GM12865 (cell line): ENCODE measurements at regions not wholly inside any gene's neighbourhood (a gene's known extent, or its start where the extent isn't known, plus 50 kb on each side); places are given as distances from the start of the nearest gene placed in this dataset.
"Not testable (repeated sequence)": the region's sequence is repeated elsewhere in the genome, so short reads cannot be mapped to it uniquely, and the experiment has no call there.

Experiments
- DNase-seq: peaks from one replicate; pipeline ENCODE4 v3.0.0; 2010; ENCODE audit warnings: low read depth
- H3K4me3 ChIP-seq: 2 replicates; pipeline ENCODE4 v1.5.1; 2011; ENCODE audit warnings: mild to moderate bottlenecking, low read depth, low read length, control low read depth
- CTCF ChIP-seq: IDR thresholded peaks from 2 replicates; pipeline ENCODE4 v1.5.1; 2011; ENCODE audit warnings: low read length, control low read depth, low read depth, inconsistent platforms; ENCODE audit not compliant: insufficient read depth; ENCODE audit errors: missing control alignments

GRCh38 chr4:100913685-100914084 lies 395.9 kb upstream of the EMCN start:
- no peak overlapping the region for H3K4me3 ChIP-seq
- DNase-seq = no peak
- TF ChIP-seq CTCF = no peak

- TF ChIP-seq CTCF = no peak
- no peak for DNase-seq
- H3K4me3 ChIP-seq = no peak overlapping the region
These were observed 390.7 kb upstream of the EMCN start for GRCh38 chr4:100908540-100908939.

DNA sequence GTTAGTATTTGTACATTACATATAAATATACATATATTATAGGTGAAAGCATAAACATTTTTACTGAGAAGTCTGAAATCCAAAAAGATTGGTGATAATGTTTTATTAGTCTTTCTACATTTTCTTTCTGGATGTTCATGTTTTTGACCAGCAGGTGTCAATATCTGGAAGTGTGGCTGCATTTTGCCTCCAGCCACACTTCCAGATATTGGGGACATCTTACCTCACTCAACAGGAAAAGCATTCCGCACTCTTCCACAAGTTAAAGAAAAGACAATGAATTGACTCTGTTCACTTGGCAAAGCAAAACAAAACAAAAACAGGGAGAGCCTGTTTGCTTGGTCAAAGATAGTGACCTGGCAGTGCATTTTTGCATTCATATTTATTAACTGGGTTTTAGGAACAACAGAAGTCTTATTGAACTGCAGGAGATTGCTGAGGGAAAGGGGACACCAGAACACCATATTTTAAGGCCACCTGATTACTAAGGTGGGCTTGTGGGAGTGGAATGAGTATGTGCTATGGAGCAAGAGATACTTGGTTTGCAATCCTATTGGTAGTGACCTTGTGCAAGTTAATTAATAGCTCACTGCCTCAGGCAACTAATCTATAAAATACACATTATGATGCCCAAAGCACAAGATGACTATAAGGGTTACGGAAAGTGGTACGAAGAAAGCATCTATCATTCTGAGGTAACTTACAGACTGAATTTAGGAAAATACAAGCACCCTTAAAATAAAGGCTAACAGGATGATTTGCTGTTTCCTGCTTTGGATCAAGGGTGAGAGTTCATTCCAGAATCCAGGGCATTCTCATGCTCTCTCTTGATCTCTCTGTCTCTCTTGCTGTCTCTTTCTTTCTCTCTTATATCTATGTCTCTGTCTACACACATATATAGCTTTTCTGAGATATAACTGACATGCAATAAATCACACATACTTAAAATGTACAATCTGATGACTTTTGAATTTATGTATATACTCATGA lies 389.9 kb upstream of the EMCN start:
- no peak overlapping the region for H3K4me3 ChIP-seq
- no peak for TF ChIP-seq CTCF
- no peak for DNase-seq

DNA sequence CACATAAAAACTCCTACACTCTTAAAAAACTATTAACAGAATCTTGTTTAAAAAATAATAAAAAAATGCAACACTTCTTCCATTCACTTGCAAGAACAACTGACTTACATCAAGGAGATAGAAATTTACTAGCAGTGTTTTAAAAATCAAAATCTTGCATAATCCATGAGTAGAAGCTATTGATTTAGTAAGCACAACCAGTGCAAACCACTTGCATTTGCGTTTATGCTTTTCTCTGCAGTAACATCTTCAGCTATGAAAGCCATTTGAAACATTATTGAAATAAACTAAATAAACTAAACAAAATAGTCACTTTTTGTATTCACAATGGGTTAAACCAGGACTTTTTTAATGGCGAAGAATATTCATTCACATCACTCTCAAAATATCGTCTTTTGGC lies 389.2 kb upstream of the EMCN start:
- no peak for TF ChIP-seq CTCF
- no peak for DNase-seq
- H3K4me3 ChIP-seq = no peak overlapping the region

- not testable (repeated sequence) for H3K4me3 ChIP-seq, DNase-seq
These were observed 383.1 kb upstream of the EMCN start for GRCh38 chr4:100900945-100901344.

GRCh38 chr4:100900134-100900533 lies 382.3 kb upstream of the EMCN start:
- no peak overlapping the region for H3K4me3 ChIP-seq
- no peak for TF ChIP-seq CTCF
- no peak for DNase-seq

DNA sequence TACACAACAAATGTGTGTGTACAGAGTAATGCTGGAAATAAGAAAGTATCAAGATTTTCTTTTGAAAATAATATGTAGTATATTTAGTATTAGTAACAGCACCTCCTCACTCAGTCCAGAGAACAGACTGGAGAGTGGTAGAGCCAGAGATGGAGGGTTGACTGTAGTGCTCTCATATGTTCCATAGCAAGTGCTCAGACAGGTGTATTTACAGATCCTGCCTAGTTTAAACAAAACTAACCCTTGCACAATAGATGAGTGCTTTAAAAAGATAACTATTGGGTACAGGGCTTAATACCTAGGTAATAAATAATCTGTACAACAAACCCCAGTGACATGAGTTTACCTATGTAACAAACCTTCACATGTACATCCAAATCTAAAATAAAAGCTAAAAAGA lies 381.0 kb upstream of the EMCN start:
- TF ChIP-seq CTCF = no peak
- DNase-seq = no peak
- H3K4me3 ChIP-seq = no peak overlapping the region
